Spinal cord (tissue), 9 donors: ENCODE measurements at regions not wholly inside any gene's neighbourhood (a gene's known extent, or its start where the extent isn't known, plus 50 kb on each side); places are given as distances from the start of the nearest gene placed in this dataset.

ENCODE experiments used
- DNase-seq, 6 donors: peaks; one replicate each; pipeline versions ENCODE4 v3.0.0 to v3.0.0-alpha.2; 2013 to 2015; ENCODE audit warnings: low spot score in 6 of 6, low read depth in 4 of 6
- H3K27ac ChIP-seq: one replicate; pipeline ENCODE4 v1.5.1; 2013; ENCODE audit warnings: low read depth, low read length, control low read depth
- H3K27me3 ChIP-seq: one replicate; pipeline ENCODE4 v1.6.1; 2013; ENCODE audit warnings: low read length; ENCODE audit not compliant: control insufficient read depth, insufficient read depth
- H3K36me3 ChIP-seq: one replicate; pipeline ENCODE4 v1.6.1; 2013; ENCODE audit warnings: low read length; ENCODE audit not compliant: control insufficient read depth, insufficient read depth
- H3K4me1 ChIP-seq: one replicate; pipeline ENCODE4 v1.6.1; 2013; ENCODE audit warnings: low read length; ENCODE audit not compliant: control insufficient read depth, insufficient read depth
- H3K4me3 ChIP-seq: one replicate; pipeline ENCODE4 v1.5.1; 2013; ENCODE audit warnings: low read depth, low read length, control low read depth
- H3K9me3 ChIP-seq: one replicate; pipeline ENCODE4 v1.6.1; 2013; ENCODE audit warnings: low read length; ENCODE audit not compliant: control insufficient read depth, insufficient read depth
- WGBS: methylation state at CpG from one replicate; pipeline ENCODE4 v1.1.5; 2013; ENCODE audit warnings: missing lambda C conversion rate; ENCODE audit not compliant: insufficient coverage; 5-methylcytosine and 5-hydroxymethylcytosine counted together
- donor health status: healthy.

DNA sequence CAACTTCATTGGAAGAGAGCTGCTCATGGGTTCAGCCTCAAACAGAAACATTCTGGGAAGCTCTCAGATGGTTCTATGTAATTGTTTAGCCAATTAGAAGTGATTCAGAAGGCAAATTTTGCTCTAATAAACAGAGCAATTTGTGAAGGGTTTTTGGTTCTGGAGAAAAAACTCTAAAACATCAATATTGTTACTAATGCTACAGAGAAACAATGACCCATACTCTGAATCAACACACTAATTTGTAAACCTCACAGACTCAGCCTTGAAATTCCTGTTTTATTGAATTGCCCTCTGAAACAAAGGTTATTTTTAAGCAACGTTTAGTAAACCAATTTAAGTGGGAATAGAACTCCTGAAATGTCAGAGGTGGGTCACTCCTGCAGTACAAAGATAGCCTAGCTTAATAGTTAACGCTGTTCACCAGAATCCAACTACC, 171.6 kb upstream of the SVIL start:
- Histone ChIP-seq H3K36me3 (no peaks in the 10 kb centered on the region), H3K27ac (no peak overlapping the region), H3K4me3 (no peak overlapping the region), H3K27me3 (no peaks in the 10 kb centered on the region), H3K9me3 (no peaks in the 10 kb centered on the region), H3K4me1 (peaks cover 5% of the 10 kb centered on the region)
- WGBS = 86% methylated on average over 1 of the region's 2 CpGs
- DNase-seq = no peak

DNA sequence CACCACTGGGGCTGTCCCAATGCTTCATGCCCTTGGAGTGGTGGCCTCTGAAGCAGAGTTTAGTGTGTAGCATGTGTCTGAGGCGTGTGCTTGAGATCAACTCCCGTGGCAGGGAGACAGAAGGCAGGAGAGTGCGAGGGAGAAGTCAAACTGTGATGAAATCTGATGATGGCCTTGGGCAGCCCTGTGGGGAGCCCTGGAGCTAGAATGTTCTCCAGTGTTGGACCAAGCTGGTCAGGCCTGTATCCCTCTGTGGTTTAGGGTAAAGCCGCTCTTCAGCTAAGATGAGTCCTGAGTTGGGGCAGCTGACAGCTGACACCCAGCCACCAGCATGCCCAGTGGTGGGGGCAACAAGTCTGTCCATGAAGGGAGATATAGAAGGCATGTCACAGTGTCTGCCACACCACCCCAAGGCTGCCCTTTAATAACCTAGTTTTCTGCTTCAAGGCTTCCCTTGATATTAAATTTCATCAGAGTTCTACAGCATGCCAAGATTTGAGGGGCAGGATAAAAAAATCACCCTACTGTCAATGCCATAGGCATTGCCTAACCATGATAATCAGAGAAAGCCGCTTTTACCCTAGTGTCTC, 170.5 kb upstream of the SVIL start:
- H3K4me1 ChIP-seq = peaks cover 5% of the 10 kb centered on the region
- DNase-seq = no peak
- H3K9me3 ChIP-seq = no peaks in the 10 kb centered on the region
- H3K4me3 ChIP-seq = no peak overlapping the region
- H3K27ac ChIP-seq = no peak overlapping the region
- WGBS = 88% methylated on average over 5 of the region's 5 CpGs
- H3K27me3 ChIP-seq = no peaks in the 10 kb centered on the region
- H3K36me3 ChIP-seq = no peaks in the 10 kb centered on the region

DNA sequence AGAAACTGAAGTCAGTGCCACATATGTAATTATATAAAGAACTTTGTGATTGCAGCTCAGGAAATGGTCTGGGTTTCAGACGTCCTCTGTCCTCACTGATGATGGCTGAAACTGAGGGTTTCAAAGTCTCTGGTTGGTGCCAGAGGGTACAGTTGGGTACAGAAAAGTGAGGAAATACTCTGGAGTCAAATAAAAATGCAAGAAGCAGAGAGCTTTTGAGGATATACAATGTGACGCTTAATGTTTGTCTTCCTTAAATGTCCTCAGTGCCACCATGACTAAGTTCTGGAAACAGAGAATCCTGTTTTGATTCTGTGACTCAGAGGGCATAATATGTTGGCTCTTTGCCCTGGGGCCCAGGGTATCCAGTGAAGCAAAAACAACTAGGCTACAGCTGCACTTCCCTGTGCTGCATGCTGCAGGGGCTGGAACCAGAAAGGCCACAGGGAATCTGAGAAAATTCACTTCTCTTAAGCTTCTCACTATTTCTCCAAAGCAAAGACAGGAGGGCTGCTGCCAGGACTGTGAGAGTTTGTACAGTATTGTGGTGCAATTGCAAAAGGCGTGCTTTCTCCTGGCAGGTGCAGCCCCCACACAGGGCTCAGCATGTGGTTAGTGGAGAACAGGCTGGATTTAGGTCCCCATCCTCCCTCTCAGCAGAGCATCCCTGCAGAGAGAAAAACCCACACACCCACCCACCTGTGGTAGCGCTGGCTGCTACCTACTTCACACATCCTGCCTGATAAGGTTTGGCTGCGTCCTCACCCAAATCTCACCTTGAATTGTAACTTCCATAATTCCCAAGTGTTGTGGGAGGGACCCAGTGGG, 169.5 kb upstream of the SVIL start:
- H3K9me3 ChIP-seq = no peaks in the 10 kb centered on the region
- peak in 3 of 6 donors; percentile 11 to 55 (median 25) for DNase-seq
- no peaks in the 10 kb centered on the region for H3K36me3 ChIP-seq
- peaks cover 5% of the 10 kb centered on the region for H3K4me1 ChIP-seq
- H3K4me3 ChIP-seq = no peak overlapping the region
- WGBS = 48% methylated on average over 2 of the region's 5 CpGs
- H3K27ac ChIP-seq = no peak overlapping the region
- H3K27me3 ChIP-seq = no peaks in the 10 kb centered on the region

DNA sequence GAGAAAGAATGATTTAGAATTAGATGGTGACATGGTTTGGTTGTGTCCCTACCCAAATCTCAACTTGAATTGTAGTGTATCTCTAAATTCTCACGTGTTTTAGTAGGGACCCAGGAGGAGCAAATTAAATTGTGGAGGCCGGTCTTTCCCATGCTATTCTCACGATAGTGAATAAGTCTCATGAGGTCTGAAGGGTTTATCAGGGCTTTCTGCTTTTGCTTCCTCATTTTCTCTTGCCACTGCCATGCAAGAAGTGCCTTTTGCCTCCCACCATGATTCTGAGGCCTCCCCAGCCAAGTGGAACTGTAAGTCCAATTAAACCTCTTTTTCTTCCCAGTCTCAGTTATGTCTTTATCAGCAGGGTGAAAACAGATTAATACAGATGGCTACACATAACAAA, 167.4 kb upstream of the SVIL start:
- no CpG with 5 or more reads among the region's 3 CpGs for WGBS

DNA sequence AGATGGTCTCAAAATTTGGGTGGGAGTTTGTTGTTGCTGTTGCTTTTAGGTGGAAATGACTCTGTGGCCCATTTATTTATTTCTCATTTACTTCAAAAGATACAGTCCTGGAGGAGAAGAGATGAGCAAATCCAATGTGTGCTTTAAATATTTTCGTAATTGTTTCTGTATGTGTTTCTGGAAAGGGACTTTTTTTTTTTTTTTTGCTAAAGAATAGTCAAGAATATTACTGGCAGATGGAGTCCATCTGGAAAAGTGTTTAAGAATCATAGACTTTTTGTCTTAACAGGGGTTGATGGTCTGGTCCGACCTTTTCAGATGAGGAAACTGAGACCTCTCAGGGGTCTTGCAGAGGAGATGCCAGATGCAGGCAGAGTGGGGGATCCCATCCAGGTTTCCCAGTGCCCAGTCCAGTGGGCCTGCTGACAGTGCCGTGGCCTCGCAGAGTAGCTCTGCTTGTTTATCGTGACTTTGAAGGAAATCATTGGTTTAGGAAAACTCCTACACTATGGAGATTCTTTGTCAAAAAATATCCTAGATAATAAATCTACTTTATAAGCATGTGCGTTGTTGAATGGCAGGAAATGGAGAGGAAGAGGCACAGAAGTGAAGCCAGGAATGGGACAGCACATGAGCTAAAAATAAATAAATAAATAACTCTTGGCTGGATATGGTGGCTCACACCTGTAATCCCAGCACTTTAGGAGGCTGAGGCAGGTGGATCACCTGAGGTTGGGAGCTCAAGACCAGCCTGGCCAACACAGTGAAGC, 164.3 kb upstream of the SVIL start:
- Histone ChIP-seq H3K4me3 (no peak overlapping the region), H3K27ac (peak overlapping the region; percentile 47), H3K4me1 (no peaks in the 10 kb centered on the region), H3K9me3 (no peaks in the 10 kb centered on the region), H3K27me3 (no peaks in the 10 kb centered on the region), H3K36me3 (no peaks in the 10 kb centered on the region)
- no peak for DNase-seq
- 90% methylated on average over 2 of the region's 6 CpGs for WGBS

More for the DNA sequence above, 167.4 kb upstream of the SVIL start:
- Histone ChIP-seq H3K27ac (no peak overlapping the region), H3K9me3 (no peaks in the 10 kb centered on the region), H3K36me3 (no peaks in the 10 kb centered on the region), H3K27me3 (no peaks in the 10 kb centered on the region), H3K4me1 (peaks cover 5% of the 10 kb centered on the region), H3K4me3 (no peak overlapping the region)
- DNase-seq = no peak

DNA sequence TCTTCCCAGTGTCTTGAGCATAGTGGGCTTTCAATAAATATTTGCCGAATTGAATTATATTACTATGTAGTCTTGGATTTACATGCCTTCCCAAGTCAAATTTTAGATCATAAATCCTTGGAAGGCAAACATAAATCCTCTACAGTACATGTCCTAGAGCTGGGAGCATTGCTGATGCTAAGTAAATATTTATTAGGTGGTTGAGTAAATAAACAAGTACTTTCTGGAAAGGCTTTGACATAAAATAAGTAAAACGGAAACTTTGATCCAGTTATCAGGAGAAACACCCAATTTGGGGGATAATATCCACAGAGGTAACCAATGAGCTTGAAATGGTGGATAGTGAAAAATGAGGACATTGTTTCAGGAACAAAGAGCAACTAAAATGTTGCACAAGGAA, 162.8 kb upstream of the SVIL start:
- 67% methylated on average over 1 of the region's 2 CpGs for WGBS
- H3K27ac ChIP-seq = no peak overlapping the region
- H3K36me3 ChIP-seq = no peaks in the 10 kb centered on the region
- H3K4me1 ChIP-seq = no peaks in the 10 kb centered on the region
- H3K9me3 ChIP-seq = no peaks in the 10 kb centered on the region
- no peaks in the 10 kb centered on the region for H3K27me3 ChIP-seq
- no peak for DNase-seq
- no peak overlapping the region for H3K4me3 ChIP-seq

DNA sequence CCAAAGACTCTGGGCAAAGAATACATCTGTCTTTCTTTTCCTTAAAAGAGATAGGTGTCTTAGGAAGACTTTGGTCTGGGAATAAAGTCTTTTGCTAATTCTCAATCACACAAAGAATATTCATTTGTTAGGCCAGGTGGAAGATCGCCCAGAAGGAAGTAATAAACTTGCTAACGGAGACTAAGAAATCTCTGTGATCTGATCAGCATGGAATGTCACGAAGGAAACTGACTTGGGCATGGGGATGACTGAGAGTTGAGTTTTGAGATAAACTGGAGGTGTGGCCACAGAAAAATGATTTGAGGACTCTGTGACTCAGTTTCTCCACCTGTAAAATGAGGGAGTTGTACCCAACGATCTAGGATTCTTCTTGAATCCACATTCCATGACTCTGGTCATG, 161.1 kb upstream of the SVIL start:
- no peaks in the 10 kb centered on the region for H3K4me1 ChIP-seq
- no peaks in the 10 kb centered on the region for H3K36me3 ChIP-seq
- no peak overlapping the region for H3K4me3 ChIP-seq
- H3K27me3 ChIP-seq = no peaks in the 10 kb centered on the region
- H3K9me3 ChIP-seq = no peaks in the 10 kb centered on the region
- H3K27ac ChIP-seq = peak overlapping the region; percentile 64
- WGBS = 86% methylated on average over 4 of the region's 4 CpGs
- DNase-seq = no peak

DNA sequence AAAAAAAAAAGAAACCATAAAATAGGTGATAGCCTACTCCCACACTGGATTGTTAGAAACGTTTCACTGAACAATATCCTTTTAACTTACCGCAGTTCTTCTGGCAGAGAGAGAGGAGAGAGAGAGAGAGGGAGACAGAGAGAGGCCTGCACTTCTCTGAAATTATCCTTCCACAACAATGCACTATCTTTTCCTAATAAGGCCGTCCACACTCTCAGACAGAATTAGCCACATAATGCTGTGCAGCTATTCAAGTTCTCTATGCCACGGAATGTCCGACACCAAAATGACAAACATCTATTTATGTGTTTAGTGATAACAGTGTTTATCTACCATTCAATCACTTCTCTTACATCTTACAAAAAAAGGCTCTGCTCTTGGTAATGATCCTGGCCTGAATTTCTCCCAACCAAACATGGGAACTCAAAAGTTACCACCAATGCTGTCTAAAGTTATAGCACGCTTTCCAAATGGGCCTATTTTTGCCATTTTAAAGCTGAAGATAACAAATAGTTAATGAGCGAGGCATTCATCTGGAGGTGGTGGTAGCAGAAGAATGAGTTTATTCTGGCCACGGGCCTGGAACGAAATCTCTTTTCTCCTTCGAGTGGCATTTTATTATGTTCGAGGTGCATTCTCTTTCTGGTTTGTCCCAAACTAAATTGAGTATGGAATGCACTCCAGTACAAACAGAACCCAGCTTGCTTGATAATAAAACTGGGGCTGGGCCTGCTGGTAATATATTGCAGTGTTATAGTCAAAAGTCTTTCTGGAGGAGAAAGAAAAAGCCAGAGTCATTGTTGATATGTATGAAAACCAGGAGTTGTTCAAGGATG, 160.2 kb upstream of the SVIL start:
- no peaks in the 10 kb centered on the region for H3K4me1 ChIP-seq
- WGBS = 17% methylated on average over 3 of the region's 11 CpGs
- no peaks in the 10 kb centered on the region for H3K36me3 ChIP-seq
- H3K4me3 ChIP-seq = no peak overlapping the region
- no peaks in the 10 kb centered on the region for H3K27me3 ChIP-seq
- DNase-seq = peak in 1 of 6 donors; percentile 31
- H3K27ac ChIP-seq = peak overlapping the region; percentile 64
- H3K9me3 ChIP-seq = no peaks in the 10 kb centered on the region

DNA sequence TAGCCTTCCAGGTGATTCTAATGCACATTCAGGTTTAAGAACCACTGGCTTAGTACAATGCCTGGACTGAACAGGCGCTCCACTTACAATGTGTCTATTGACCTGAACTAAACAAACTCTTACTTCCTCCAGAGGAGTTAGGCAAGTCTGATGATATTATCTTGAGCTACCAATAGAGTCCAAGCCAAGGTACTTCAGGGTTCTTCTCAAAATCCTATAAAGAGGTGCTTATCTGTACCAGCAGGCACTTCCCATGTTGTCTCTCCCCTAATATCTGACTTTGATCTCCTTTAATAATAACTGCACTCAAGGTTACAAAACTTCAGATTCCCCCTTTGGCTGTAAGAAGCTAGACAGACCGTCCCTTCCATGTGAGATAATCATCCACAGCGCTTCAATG, 157.0 kb upstream of the SVIL start:
- no peak overlapping the region for H3K27ac ChIP-seq
- WGBS = 100% methylated on average over 2 of the region's 3 CpGs
- H3K4me3 ChIP-seq = no peak overlapping the region
- H3K27me3 ChIP-seq = no peaks in the 10 kb centered on the region
- H3K36me3 ChIP-seq = no peaks in the 10 kb centered on the region
- no peak for DNase-seq
- no peaks in the 10 kb centered on the region for H3K4me1 ChIP-seq
- peaks cover 5% of the 10 kb centered on the region for H3K9me3 ChIP-seq
